Forelimb muscle (tissue), 1 donor: ENCODE measurements at regions not wholly inside any gene's neighbourhood (a gene's known extent, or its start where the extent isn't known, plus 50 kb on each side); places are given as distances from the start of the nearest gene placed in this dataset.
"Not testable (repeated sequence)": the region's sequence is repeated elsewhere in the genome, so short reads cannot be mapped to it uniquely, and the experiment has no call there.

Experiments used
- DNase-seq: peaks from one replicate; pipeline ENCODE4 v3.0.0-alpha.2; 2013; ENCODE audit warnings: low read depth

- no peak for DNase-seq
Observed at GRCh38 chr2:149861034-149861433, 273.5 kb upstream of the MMADHC start.

GRCh38 chr2:149860276-149860921, 272.8 kb upstream of the MMADHC start:
- DNase-seq, result peak; percentile 79

GRCh38 chr2:149858901-149859634, 271.5 kb upstream of the MMADHC start:
- DNase-seq, result peak; percentile 67

- DNase-seq, result no peak
Observed at GRCh38 chr2:149858216-149858615, 270.6 kb upstream of the MMADHC start.

- no peak for DNase-seq
Observed at GRCh38 chr2:149857344-149857743, 269.8 kb upstream of the MMADHC start.

- not testable (repeated sequence) for DNase-seq
Observed at GRCh38 chr2:149855859-149856258, 268.3 kb upstream of the MMADHC start.

- DNase-seq, result no peak
Observed at GRCh38 chr2:149849591-149849990, 262.0 kb upstream of the MMADHC start.

- DNase-seq, result no peak
Observed at GRCh38 chr2:149849136-149849535, 261.6 kb upstream of the MMADHC start.

- no peak for DNase-seq
Observed at GRCh38 chr2:149841396-149841795, 253.8 kb upstream of the MMADHC start.

GRCh38 chr2:149832324-149832723, 244.7 kb upstream of the MMADHC start:
- DNase-seq, result no peak

GRCh38 chr2:149828520-149829210, 241.1 kb upstream of the MMADHC start:
- no peak for DNase-seq

- no peak for DNase-seq
Observed at GRCh38 chr2:149827585-149828126, 240.1 kb upstream of the MMADHC start.

GRCh38 chr2:149826471-149827125, 239.0 kb upstream of the MMADHC start:
- no peak for DNase-seq

- DNase-seq, result no peak
Observed at GRCh38 chr2:149825473-149825872, 237.9 kb upstream of the MMADHC start.

- DNase-seq, result no peak
Observed at GRCh38 chr2:149824136-149824535, 236.6 kb upstream of the MMADHC start.

GRCh38 chr2:149819356-149819957, 231.9 kb upstream of the MMADHC start:
- DNase-seq, result no peak

GRCh38 chr2:149816756-149817551, 229.4 kb upstream of the MMADHC start:
- DNase-seq, result no peak

- DNase-seq, result no peak
Observed at GRCh38 chr2:149815941-149816340, 228.4 kb upstream of the MMADHC start.

- DNase-seq, result no peak
Observed at GRCh38 chr2:149814901-149815300, 227.3 kb upstream of the MMADHC start.

- DNase-seq, result no peak
Observed at GRCh38 chr2:149814049-149814448, 226.5 kb upstream of the MMADHC start.

- DNase-seq, result no peak
Observed at GRCh38 chr2:149808556-149808955, 221.0 kb upstream of the MMADHC start.
